ENCODE measurements at regions not wholly inside any gene's neighbourhood (a gene's known extent, or its start where the extent isn't known, plus 50 kb on each side); places are given as distances from the start of the nearest gene placed in this dataset.
"Not testable (repeated sequence)": the region's sequence is repeated elsewhere in the genome, so short reads cannot be mapped to it uniquely, and the experiment has no call there.

DNA sequence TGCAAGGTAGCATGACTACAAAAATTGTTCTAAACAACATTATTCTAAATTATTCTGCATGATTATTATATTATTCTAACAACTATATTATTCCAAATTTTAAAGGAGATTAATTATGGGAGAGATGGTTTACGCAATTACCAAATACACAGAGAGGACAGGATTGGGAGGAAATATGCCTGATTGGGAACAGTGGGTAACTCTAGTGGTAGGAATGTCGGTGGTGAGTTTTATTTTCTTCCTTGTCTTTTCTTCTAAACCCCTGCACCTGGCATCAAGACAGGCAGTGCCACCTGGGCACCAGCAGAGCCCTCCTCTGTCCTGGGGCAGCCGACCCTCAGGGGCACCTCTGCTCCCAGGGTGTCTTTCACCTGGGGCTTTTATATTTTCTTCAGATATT lies 357.6 kb downstream of the BCL2L11 start:
- not testable (repeated sequence) for TF ChIP-seq EZH2 (IDR thresholded peaks at IDR 0.05; ENCODE audit: insufficient read depth, poor library complexity, severe bottlenecking); EZH2phosphoT487 (IDR thresholded peaks at IDR 0.05; ENCODE audit: insufficient read depth, low read depth)

Data from GM23248 (cell line).